ENCODE measurements at regions not wholly inside any gene's neighbourhood (a gene's known extent, or its start where the extent isn't known, plus 50 kb on each side); places are given as distances from the start of the nearest gene placed in this dataset.

- Mint-ChIP-seq H3K9me3 (peaks cover 17% of the 10 kb centered on the region), H3K4me3 (no peak overlapping the region), H3K27ac (ENCODE audit: low read depth) (no peak overlapping the region), H3K27me3 (no peaks in the 10 kb centered on the region), H3K4me1 (no peaks in the 10 kb centered on the region), H3K36me3 (ENCODE audit: insufficient read depth) (no peaks in the 10 kb centered on the region)
- DNase-seq (ENCODE audit: low spot score in 2 of 2) (no peak), ATAC-seq (replicated peaks; ENCODE audit: extremely low read depth, poor library complexity, severe bottlenecking) (no peak)
Measured at GRCh38 chr5:125720348-125720685, 702.9 kb upstream of the GRAMD2B start.

- H3K27me3 Mint-ChIP-seq = no peaks in the 10 kb centered on the region
- no peak overlapping the region for H3K4me3 Mint-ChIP-seq
- H3K9me3 Mint-ChIP-seq = peaks cover 17% of the 10 kb centered on the region
- ATAC-seq (replicated peaks; ENCODE audit: extremely low read depth, poor library complexity, severe bottlenecking) (no peak), DNase-seq (ENCODE audit: low spot score in 2 of 2) (no peak)
- H3K27ac Mint-ChIP-seq (ENCODE audit: low read depth) = no peak overlapping the region
- H3K4me1 Mint-ChIP-seq = no peaks in the 10 kb centered on the region
- no peaks in the 10 kb centered on the region for H3K36me3 Mint-ChIP-seq (ENCODE audit: insufficient read depth)
Measured at GRCh38 chr5:125720721-125721120, 702.5 kb upstream of the GRAMD2B start.

- Mint-ChIP-seq H3K27ac (ENCODE audit: low read depth) (no peak overlapping the region), H3K9me3 (peaks cover 5% of the 10 kb centered on the region), H3K4me3 (no peak overlapping the region), H3K36me3 (ENCODE audit: insufficient read depth) (no peaks in the 10 kb centered on the region), H3K27me3 (no peaks in the 10 kb centered on the region), H3K4me1 (no peaks in the 10 kb centered on the region)
- ATAC-seq (replicated peaks; ENCODE audit: extremely low read depth, poor library complexity, severe bottlenecking) (no peak), DNase-seq (ENCODE audit: low spot score in 2 of 2) (no peak)
Measured at GRCh38 chr5:125722550-125722949, 700.7 kb upstream of the GRAMD2B start.

GRCh38 chr5:125725691-125726090 lies 697.5 kb upstream of the GRAMD2B start:
- Mint-ChIP-seq H3K36me3 (ENCODE audit: insufficient read depth) (no peaks in the 10 kb centered on the region), H3K4me1 (no peaks in the 10 kb centered on the region), H3K27ac (ENCODE audit: low read depth) (no peak overlapping the region), H3K4me3 (no peak overlapping the region), H3K9me3 (peaks cover 15% of the 10 kb centered on the region), H3K27me3 (no peaks in the 10 kb centered on the region)
- no peak for ATAC-seq (replicated peaks; ENCODE audit: extremely low read depth, poor library complexity, severe bottlenecking)
- no peak for DNase-seq (ENCODE audit: low spot score in 2 of 2)

GRCh38 chr5:125743939-125744338 lies 679.3 kb upstream of the GRAMD2B start:
- H3K4me3 Mint-ChIP-seq = no peak overlapping the region
- peaks cover 22% of the 10 kb centered on the region for H3K9me3 Mint-ChIP-seq
- H3K36me3 Mint-ChIP-seq (ENCODE audit: insufficient read depth) = no peaks in the 10 kb centered on the region
- DNase-seq (ENCODE audit: low spot score in 2 of 2) = no peak
- no peak for ATAC-seq (replicated peaks; ENCODE audit: extremely low read depth, poor library complexity, severe bottlenecking)
- no peaks in the 10 kb centered on the region for H3K27me3 Mint-ChIP-seq
- no peak overlapping the region for H3K27ac Mint-ChIP-seq (ENCODE audit: low read depth)
- no peaks in the 10 kb centered on the region for H3K4me1 Mint-ChIP-seq

GRCh38 chr5:125746917-125747316 lies 676.3 kb upstream of the GRAMD2B start:
- no peaks in the 10 kb centered on the region for H3K27me3 Mint-ChIP-seq
- no peak overlapping the region for H3K27ac Mint-ChIP-seq (ENCODE audit: low read depth)
- no peaks in the 10 kb centered on the region for H3K4me1 Mint-ChIP-seq
- DNase-seq (ENCODE audit: low spot score in 2 of 2) (no peak), ATAC-seq (replicated peaks; ENCODE audit: extremely low read depth, poor library complexity, severe bottlenecking) (no peak)
- H3K36me3 Mint-ChIP-seq (ENCODE audit: insufficient read depth) = no peaks in the 10 kb centered on the region
- H3K9me3 Mint-ChIP-seq = peaks cover 16% of the 10 kb centered on the region
- no peak overlapping the region for H3K4me3 Mint-ChIP-seq

GRCh38 chr5:125750147-125750860 lies 672.9 kb upstream of the GRAMD2B start:
- H3K36me3 Mint-ChIP-seq (ENCODE audit: insufficient read depth) = no peaks in the 10 kb centered on the region
- H3K4me1 Mint-ChIP-seq = no peaks in the 10 kb centered on the region
- DNase-seq (ENCODE audit: low spot score in 2 of 2) (no peak), ATAC-seq (replicated peaks; ENCODE audit: extremely low read depth, poor library complexity, severe bottlenecking) (no peak)
- H3K27ac Mint-ChIP-seq (ENCODE audit: low read depth) = no peak overlapping the region
- no peak overlapping the region for H3K4me3 Mint-ChIP-seq
- no peaks in the 10 kb centered on the region for H3K9me3 Mint-ChIP-seq
- no peaks in the 10 kb centered on the region for H3K27me3 Mint-ChIP-seq

- Mint-ChIP-seq H3K9me3 (no peaks in the 10 kb centered on the region), H3K36me3 (ENCODE audit: insufficient read depth) (no peaks in the 10 kb centered on the region), H3K4me1 (no peaks in the 10 kb centered on the region), H3K27me3 (no peaks in the 10 kb centered on the region), H3K4me3 (no peak overlapping the region), H3K27ac (ENCODE audit: low read depth) (no peak overlapping the region)
- ATAC-seq (replicated peaks; ENCODE audit: extremely low read depth, poor library complexity, severe bottlenecking) (no peak), DNase-seq (ENCODE audit: low spot score in 2 of 2) (no peak)
Measured at GRCh38 chr5:125750861-125751186, 672.4 kb upstream of the GRAMD2B start.

GRCh38 chr5:125756456-125756855 lies 666.8 kb upstream of the GRAMD2B start:
- Mint-ChIP-seq H3K9me3 (peaks cover 8% of the 10 kb centered on the region), H3K27ac (ENCODE audit: low read depth) (no peak overlapping the region), H3K36me3 (ENCODE audit: insufficient read depth) (no peaks in the 10 kb centered on the region), H3K27me3 (no peaks in the 10 kb centered on the region), H3K4me1 (no peaks in the 10 kb centered on the region), H3K4me3 (no peak overlapping the region)
- no peak for ATAC-seq (replicated peaks; ENCODE audit: extremely low read depth, poor library complexity, severe bottlenecking)
- DNase-seq (ENCODE audit: low spot score in 2 of 2) = no peak

GRCh38 chr5:125766706-125767105 lies 656.5 kb upstream of the GRAMD2B start:
- Mint-ChIP-seq H3K27ac (ENCODE audit: low read depth) (no peak overlapping the region), H3K27me3 (no peaks in the 10 kb centered on the region), H3K9me3 (peaks cover 36% of the 10 kb centered on the region), H3K4me1 (no peaks in the 10 kb centered on the region), H3K36me3 (ENCODE audit: insufficient read depth) (peaks cover 1% of the 10 kb centered on the region), H3K4me3 (no peak overlapping the region)
- no peak for ATAC-seq (replicated peaks; ENCODE audit: extremely low read depth, poor library complexity, severe bottlenecking)
- DNase-seq (ENCODE audit: low spot score in 2 of 2) = no peak

GRCh38 chr5:125775896-125776295 lies 647.3 kb upstream of the GRAMD2B start:
- DNase-seq (ENCODE audit: low spot score in 2 of 2) (no peak), ATAC-seq (replicated peaks; ENCODE audit: extremely low read depth, poor library complexity, severe bottlenecking) (no peak)
- peaks cover 8% of the 10 kb centered on the region for H3K9me3 Mint-ChIP-seq
- H3K4me1 Mint-ChIP-seq = no peaks in the 10 kb centered on the region
- no peak overlapping the region for H3K4me3 Mint-ChIP-seq
- H3K27me3 Mint-ChIP-seq = no peaks in the 10 kb centered on the region
- no peak overlapping the region for H3K27ac Mint-ChIP-seq (ENCODE audit: low read depth)
- no peaks in the 10 kb centered on the region for H3K36me3 Mint-ChIP-seq (ENCODE audit: insufficient read depth)

GRCh38 chr5:125776656-125777139 lies 646.5 kb upstream of the GRAMD2B start:
- Mint-ChIP-seq H3K27me3 (no peaks in the 10 kb centered on the region), H3K4me1 (no peaks in the 10 kb centered on the region), H3K36me3 (ENCODE audit: insufficient read depth) (no peaks in the 10 kb centered on the region), H3K4me3 (no peak overlapping the region), H3K27ac (ENCODE audit: low read depth) (no peak overlapping the region), H3K9me3 (peaks cover 6% of the 10 kb centered on the region)
- ATAC-seq (replicated peaks; ENCODE audit: extremely low read depth, poor library complexity, severe bottlenecking) (no peak), DNase-seq (ENCODE audit: low spot score in 2 of 2) (no peak)

- H3K27ac Mint-ChIP-seq (ENCODE audit: low read depth) = no peak overlapping the region
Measured at GRCh38 chr5:125778791-125779190, 644.4 kb upstream of the GRAMD2B start.

More at GRCh38 chr5:125778791-125779190, 644.4 kb upstream of the GRAMD2B start:
- no peak for DNase-seq (ENCODE audit: low spot score in 2 of 2)
- ATAC-seq (replicated peaks; ENCODE audit: extremely low read depth, poor library complexity, severe bottlenecking) = no peak
- no peaks in the 10 kb centered on the region for H3K27me3 Mint-ChIP-seq
- no peaks in the 10 kb centered on the region for H3K36me3 Mint-ChIP-seq (ENCODE audit: insufficient read depth)
- H3K4me3 Mint-ChIP-seq = no peak overlapping the region
- no peaks in the 10 kb centered on the region for H3K9me3 Mint-ChIP-seq
- no peaks in the 10 kb centered on the region for H3K4me1 Mint-ChIP-seq
